Type B pancreatic cell (in vitro differentiated cells): ENCODE measurements at regions not wholly inside any gene's neighbourhood (a gene's known extent, or its start where the extent isn't known, plus 50 kb on each side); places are given as distances from the start of the nearest gene placed in this dataset.

ENCODE experiments used
- DNase-seq: peaks from one replicate; pipeline ENCODE4 v3.0.0; 2021; ENCODE audit warnings: mixed read lengths; ENCODE audit not compliant: unreplicated experiment; ENCODE audit errors: extremely low spot score
- H3K27ac Mint-ChIP-seq: 2 replicates; pipeline ENCODE4 v1.8.0; 2021; ENCODE audit warnings: mild to moderate bottlenecking, mixed read lengths
- H3K27me3 Mint-ChIP-seq: 2 replicates; pipeline ENCODE4 v1.8.0; 2021; ENCODE audit warnings: mixed read lengths
- H3K36me3 Mint-ChIP-seq: 2 replicates; pipeline ENCODE4 v1.8.0; 2021; ENCODE audit warnings: mixed read lengths
- H3K4me1 Mint-ChIP-seq: one replicate; pipeline ENCODE4 v1.8.0; 2021; ENCODE audit warnings: mixed read lengths; ENCODE audit not compliant: unreplicated experiment
- H3K4me3 Mint-ChIP-seq: 2 replicates; pipeline ENCODE4 v1.8.0; 2021; ENCODE audit warnings: mild to moderate bottlenecking, mixed read lengths
- H3K9me3 Mint-ChIP-seq: 2 replicates; pipeline ENCODE4 v1.8.0; 2021; ENCODE audit warnings: mixed read lengths
- TF ChIP-seq, protein P1 (sequence below): fragments of 200-600 bp; sonication (generic); conservative IDR thresholded peaks from 2 replicates; pipeline ENCODE4 v1.5.0; 2021; ENCODE audit warnings: antibody characterized with exemption, mild to moderate bottlenecking

DNA sequence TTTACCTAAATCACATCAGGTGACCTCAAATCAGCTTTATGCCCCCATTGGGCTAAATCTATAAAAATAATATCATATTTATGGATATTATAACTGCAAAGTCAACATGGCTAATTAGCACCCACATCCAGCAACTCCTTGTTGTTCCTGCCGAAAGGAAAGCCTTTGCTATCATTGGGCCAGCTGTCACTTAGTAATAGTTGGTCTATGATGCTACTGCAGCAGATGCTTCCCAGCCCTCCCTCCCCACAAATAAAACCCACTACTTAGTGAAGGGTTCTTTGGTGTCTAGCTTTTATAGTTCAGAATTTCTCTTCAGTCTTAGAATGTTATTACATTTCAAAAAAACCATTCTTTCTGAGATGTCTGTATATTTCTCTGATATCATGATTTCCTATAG lies 116.9 kb upstream of the ENPEP start:
- H3K36me3 Mint-ChIP-seq, result no peaks in the 10 kb centered on the region
- TF ChIP-seq, protein P1, sequence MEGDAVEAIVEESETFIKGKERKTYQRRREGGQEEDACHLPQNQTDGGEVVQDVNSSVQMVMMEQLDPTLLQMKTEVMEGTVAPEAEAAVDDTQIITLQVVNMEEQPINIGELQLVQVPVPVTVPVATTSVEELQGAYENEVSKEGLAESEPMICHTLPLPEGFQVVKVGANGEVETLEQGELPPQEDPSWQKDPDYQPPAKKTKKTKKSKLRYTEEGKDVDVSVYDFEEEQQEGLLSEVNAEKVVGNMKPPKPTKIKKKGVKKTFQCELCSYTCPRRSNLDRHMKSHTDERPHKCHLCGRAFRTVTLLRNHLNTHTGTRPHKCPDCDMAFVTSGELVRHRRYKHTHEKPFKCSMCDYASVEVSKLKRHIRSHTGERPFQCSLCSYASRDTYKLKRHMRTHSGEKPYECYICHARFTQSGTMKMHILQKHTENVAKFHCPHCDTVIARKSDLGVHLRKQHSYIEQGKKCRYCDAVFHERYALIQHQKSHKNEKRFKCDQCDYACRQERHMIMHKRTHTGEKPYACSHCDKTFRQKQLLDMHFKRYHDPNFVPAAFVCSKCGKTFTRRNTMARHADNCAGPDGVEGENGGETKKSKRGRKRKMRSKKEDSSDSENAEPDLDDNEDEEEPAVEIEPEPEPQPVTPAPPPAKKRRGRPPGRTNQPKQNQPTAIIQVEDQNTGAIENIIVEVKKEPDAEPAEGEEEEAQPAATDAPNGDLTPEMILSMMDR, result no peak
- peaks cover 4% of the 10 kb centered on the region for H3K4me1 Mint-ChIP-seq
- H3K27me3 Mint-ChIP-seq, result no peaks in the 10 kb centered on the region
- no peak overlapping the region for H3K27ac Mint-ChIP-seq
- DNase-seq, result no peak
- H3K9me3 Mint-ChIP-seq, result no peaks in the 10 kb centered on the region
- H3K4me3 Mint-ChIP-seq, result no peak overlapping the region

DNA sequence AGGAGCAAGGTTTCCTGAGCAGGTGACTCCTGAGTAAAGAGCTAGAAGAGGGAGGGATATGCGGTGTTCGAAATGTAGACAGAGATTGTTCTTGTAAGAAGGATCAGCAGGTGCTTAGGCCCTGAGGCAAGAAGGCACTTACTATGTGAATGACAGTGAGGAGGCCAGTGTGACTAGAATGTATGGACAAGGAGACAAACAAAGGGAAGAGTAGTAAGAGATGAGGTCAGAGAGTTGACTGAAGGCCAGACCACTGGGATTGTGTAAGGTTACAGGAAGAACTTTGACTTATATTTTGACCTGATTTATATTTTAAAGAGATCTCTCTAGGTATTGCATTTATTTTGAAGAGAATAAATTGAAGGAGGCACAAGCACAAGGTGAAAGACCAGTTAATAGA lies 118.4 kb upstream of the ENPEP start:
- H3K4me1 Mint-ChIP-seq, result peaks cover 4% of the 10 kb centered on the region
- H3K27me3 Mint-ChIP-seq, result no peaks in the 10 kb centered on the region
- H3K4me3 Mint-ChIP-seq, result no peak overlapping the region
- TF ChIP-seq, protein P1, result no peak
- no peak overlapping the region for H3K27ac Mint-ChIP-seq
- H3K36me3 Mint-ChIP-seq, result no peaks in the 10 kb centered on the region
- DNase-seq, result no peak
- no peaks in the 10 kb centered on the region for H3K9me3 Mint-ChIP-seq

DNA sequence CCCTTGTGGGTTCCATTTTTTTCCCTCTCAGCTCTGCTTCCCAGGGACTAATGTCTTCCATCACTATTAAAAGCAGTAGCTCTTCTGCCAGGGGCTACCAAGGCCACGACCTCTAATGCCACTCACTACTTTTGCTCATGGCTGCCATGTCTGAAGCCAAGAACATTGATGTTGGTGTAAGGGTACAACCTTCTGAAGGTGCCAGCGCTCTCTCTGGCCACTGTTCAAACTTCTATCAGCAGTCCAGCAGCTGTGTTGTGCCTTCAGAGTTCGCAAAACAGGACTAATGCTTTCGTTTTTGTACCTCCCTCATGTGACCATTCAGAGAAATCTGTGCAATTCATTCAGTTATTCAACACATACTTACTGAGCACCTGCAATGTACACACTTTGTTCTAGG lies 121.5 kb upstream of the ENPEP start:
- Mint-ChIP-seq H3K9me3 (no peaks in the 10 kb centered on the region), H3K4me3 (no peak overlapping the region), H3K4me1 (no peaks in the 10 kb centered on the region), H3K27ac (no peak overlapping the region), H3K27me3 (no peaks in the 10 kb centered on the region), H3K36me3 (no peaks in the 10 kb centered on the region)
- no peak for DNase-seq
- TF ChIP-seq, protein P1, result no peak

DNA sequence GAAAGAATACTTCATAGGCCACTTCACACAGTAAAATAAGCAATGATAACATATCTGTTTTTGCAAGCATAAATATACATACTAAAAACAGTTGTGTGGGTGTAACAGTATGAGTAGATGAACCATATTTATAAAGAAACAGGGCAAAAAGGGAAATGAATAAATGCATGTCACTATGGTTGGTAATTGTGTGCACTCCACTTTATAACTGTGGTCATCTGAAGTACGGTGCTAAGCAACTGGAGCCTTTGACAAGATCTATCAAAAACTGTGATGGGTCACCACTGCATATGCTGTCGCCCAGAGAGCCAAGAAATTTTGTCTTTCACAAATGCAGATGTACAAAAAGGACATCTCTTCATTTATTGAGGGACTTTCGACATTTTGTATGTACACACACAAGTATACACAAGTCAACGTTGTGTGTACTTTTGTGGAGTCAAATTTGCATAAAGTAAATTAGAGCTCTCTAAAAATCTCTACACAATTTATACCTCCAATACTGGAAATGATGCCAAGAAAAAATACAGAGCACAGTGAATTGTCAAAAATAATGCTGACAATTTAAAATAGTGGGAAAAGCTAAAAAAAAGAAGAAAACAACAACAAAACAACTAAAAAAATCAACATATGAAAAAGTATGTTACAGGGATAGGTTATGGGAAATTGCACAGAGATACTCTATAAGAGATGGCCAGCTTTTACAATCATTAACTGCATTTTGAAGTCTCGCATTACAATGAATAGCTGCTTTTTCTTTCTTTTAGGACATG lies 123.1 kb upstream of the ENPEP start:
- Mint-ChIP-seq H3K4me1 (no peaks in the 10 kb centered on the region), H3K9me3 (no peaks in the 10 kb centered on the region), H3K4me3 (no peak overlapping the region), H3K36me3 (no peaks in the 10 kb centered on the region), H3K27ac (no peak overlapping the region), H3K27me3 (no peaks in the 10 kb centered on the region)
- no peak for DNase-seq
- TF ChIP-seq, protein P1, result no peak

DNA sequence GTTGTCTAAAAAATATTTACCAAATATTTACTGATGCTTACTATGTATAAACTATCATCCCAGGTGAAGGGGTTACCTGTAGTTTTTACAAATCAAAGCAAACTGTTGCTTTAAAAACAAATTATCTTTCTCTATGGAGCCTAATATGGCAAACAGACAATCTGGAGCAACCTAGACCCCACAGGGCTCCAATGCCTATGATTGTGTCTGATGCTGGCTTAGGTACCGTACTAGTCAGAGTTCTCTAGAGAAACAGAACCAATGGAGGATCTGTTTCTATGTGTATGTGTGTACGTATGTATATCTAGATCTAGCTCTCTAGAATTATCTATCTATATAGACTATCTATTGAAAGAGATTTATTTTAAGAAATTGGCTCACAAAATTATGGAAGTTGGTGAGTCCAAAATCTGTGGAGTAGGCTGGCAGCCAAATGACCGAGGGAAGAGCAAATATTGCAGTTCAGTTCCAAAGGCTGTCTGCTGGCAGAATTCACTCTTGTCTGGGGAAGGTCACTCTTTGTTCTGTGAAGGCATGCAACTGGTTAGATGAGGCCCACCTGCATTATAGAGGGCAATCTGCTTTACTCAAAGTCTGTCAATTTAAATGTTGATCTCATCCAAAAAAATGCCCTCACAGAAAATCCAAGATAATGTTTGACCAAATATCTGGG lies 127.1 kb upstream of the ENPEP start:
- H3K36me3 Mint-ChIP-seq, result no peaks in the 10 kb centered on the region
- DNase-seq, result no peak
- H3K27ac Mint-ChIP-seq, result no peak overlapping the region
- no peaks in the 10 kb centered on the region for H3K9me3 Mint-ChIP-seq
- peaks cover 8% of the 10 kb centered on the region for H3K4me1 Mint-ChIP-seq
- TF ChIP-seq, protein P1, result no peak
- peaks cover 4% of the 10 kb centered on the region for H3K27me3 Mint-ChIP-seq
- no peak overlapping the region for H3K4me3 Mint-ChIP-seq
